ENCODE measurements at regions not wholly inside any gene's neighbourhood (a gene's known extent, or its start where the extent isn't known, plus 50 kb on each side); places are given as distances from the start of the nearest gene placed in this dataset.
"Not testable (repeated sequence)": the region's sequence is repeated elsewhere in the genome, so short reads cannot be mapped to it uniquely, and the experiment has no call there.

DNA sequence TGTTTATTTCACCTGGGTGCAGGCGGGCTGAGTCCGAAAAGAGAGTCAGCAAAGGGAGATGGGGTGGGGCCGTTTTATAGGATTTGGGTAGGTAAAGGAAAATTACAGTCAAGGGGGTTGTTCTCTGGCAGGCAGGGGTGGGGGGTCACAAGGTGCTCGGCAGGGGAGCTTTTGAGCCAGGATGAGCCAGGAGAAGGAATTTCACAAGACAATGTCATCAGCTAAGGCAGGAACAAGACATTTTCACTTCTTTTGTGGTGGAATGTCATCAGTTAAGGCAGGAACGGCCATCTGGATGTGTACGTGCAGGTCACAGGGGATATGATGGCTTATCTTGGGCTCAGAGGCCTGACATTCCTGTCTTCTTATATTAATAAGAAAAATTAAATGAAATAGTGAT lies 115.8 kb upstream of the KCNJ3 start:
- DNase-seq (ENCODE audit: low spot score): not testable (repeated sequence)

GRCh38 chr2:154583274-154583673 lies 115.2 kb upstream of the KCNJ3 start:
- DNase-seq (ENCODE audit: low spot score): not testable (repeated sequence)

DNA sequence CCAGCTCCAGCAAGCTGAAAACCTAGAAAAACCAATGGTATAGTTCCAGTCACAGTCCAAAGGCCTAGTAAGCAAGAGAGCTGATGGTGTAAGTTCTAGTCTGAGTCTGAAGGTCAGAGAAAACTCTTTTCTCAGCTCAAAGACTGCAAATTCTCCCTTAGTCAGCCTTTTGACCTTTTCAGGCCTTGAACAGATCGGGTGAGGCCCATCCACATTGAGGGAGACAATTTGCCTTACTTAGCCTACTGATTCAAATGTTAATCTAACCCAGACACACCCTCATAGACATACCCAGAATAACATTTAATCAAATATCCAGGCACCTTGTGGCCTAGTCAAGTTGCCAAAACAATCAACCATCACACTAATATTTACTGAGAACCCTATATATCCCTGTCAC lies 110.8 kb upstream of the KCNJ3 start:
- no peak for DNase-seq (ENCODE audit: low spot score)

GRCh38 chr2:154588838-154589237 lies 109.7 kb upstream of the KCNJ3 start:
- DNase-seq (ENCODE audit: low spot score): no peak

GRCh38 chr2:154589514-154589913 lies 109.0 kb upstream of the KCNJ3 start:
- no peak for DNase-seq (ENCODE audit: low spot score)

- no peak for DNase-seq (ENCODE audit: low spot score)
Observed at GRCh38 chr2:154591294-154591820, 107.1 kb upstream of the KCNJ3 start.

- DNase-seq (ENCODE audit: low spot score): no peak
Observed at GRCh38 chr2:154599189-154599588, 99.3 kb upstream of the KCNJ3 start.

- no peak for DNase-seq (ENCODE audit: low spot score)
Observed at GRCh38 chr2:154600927-154601494, 97.5 kb upstream of the KCNJ3 start.

DNA sequence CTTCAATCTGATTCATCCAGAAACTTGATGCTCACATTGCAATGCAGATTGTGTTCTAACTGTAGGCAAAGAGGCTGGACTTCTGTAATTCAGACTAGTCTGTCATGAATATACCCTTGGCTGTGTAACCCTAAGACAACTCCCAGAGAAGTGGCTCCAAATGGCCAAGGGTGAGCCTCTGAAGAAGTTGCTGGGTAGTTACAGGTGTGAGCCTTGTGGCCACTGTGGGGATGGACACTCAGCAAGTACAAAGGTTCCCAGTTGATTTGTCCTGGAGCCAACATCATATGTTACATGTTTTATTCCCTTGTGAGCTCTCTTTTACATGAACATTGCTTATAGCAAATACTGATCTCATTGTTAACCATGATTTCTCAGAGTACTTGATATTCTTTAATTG lies 94.8 kb upstream of the KCNJ3 start:
- no peak for DNase-seq (ENCODE audit: low spot score)

DNA sequence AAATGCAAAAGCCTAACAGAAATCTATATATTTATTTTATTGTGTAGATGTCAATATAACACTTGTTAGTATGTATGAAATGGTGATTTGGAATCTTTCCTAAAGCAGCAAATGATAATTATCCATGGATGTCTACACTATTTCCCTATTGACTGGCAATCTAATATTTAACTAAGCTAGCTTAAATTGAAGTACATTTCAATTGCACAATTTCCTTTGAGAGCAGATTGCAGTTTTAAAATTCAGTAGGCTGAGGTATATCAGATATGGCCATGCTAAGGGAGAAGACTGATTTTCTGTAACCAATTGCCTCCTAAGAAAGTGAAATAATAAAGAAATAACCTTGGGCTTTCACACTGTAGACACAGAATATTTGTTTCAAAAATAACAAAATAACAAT lies 90.1 kb upstream of the KCNJ3 start:
- no peak for DNase-seq (ENCODE audit: low spot score)

GRCh38 chr2:154614906-154615305 lies 83.6 kb upstream of the KCNJ3 start:
- DNase-seq (ENCODE audit: low spot score): no peak

- DNase-seq (ENCODE audit: low spot score): no peak
Observed at GRCh38 chr2:154616659-154617058, 81.8 kb upstream of the KCNJ3 start.

DNA sequence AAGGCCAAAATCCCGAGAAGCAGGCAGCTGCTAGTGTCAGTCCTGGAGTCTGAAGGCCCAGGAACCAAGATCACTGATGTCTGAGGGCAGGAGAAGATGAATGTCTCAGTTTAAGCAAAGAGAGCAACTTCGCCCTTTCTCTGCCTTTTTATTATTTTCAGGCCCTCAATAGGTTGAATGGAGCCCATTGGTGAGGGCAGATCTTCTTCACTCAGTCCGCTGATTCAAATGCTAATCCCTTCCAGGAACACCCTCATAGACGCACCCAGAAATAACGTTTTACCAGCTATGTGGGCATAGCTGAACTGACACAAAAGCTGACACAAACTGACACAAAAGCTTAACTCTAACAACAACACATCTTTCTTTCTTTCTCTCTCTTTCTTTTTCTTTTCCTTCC lies 78.0 kb upstream of the KCNJ3 start:
- no peak for DNase-seq (ENCODE audit: low spot score)

DNA sequence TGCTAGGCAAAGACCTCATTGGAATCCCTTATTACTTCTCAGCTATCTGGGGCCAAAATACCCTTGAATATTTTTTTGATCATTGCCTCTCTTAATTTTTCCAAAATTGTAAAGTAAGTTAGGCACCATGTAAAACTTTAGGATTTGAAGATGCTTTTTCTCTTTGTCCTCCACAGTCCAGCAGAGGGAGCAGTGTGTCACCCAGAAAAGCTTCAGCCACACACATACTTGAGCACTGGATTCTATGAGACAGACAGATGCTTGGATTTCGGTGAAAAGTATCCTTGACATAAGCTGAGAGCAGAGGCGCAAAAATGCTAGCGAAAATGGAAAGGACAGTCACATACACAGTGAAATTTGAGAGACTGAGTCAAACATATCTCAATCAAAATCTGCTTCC lies 74.7 kb upstream of the KCNJ3 start:
- DNase-seq (ENCODE audit: low spot score): peak; percentile 59

DNA sequence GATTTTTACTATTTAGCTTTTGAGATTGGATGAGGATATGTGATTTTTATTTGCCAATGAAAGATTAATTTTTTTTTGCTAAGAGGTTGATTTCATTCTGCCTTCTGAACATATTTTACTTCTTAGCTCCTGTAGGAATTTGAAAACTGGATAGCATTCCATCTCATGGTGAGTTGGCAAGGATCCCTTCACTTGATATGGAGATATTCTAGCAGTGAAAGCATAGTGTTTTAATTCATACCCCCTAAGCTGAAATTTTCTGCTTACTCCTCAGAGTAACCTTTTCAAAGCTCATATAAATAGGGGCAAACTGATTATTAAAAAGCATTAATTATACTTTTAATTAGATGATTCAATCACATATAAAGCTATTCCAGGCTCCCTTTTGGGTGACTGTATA lies 61.0 kb upstream of the KCNJ3 start:
- DNase-seq (ENCODE audit: low spot score): no peak

- no peak for DNase-seq (ENCODE audit: low spot score)
Observed at GRCh38 chr2:154638783-154639182, 59.7 kb upstream of the KCNJ3 start.

DNA sequence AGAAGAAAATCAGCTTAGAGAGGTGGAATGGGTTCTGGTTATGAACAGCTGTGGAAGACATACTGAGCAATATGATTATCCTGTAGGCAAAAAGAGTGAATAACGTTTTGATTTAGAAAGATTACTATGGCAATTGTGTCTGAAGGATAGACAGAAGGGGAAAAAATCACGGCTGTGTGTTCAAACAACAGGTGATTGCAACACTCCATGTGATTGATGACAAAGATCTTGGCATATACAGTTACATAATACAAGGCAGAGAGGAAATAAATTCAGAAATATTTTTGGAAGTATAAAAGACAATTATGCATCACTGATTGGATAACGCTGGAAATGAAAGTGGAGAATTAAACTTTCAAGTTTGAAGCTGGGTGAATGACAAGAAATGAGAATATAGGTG lies 58.5 kb upstream of the KCNJ3 start:
- DNase-seq (ENCODE audit: low spot score): no peak

Measured in A172 (cell line).